ENCODE measurements at regions not wholly inside any gene's neighbourhood (a gene's known extent, or its start where the extent isn't known, plus 50 kb on each side); places are given as distances from the start of the nearest gene placed in this dataset.

DNA sequence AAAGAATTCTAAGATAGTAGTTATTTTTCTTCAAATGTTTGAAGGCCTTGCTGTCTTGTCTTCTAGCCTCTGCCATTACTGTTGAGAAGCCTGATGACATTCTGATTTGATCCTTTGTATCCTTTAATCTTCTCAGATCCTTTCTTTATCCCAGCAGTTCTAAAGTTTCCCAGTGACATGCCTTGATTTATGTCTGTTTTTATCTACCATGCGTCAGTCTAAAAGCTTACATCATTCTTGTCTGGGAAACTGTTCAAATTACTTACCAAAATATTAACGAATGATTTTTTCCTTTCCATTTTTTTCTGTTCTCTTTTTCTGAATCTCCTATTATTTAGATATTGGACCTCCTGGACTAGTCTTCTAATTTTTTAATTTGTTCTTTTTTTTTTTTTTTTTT lies 78.3 kb upstream of the HELT start:
- no CpG with 5 or more reads among the region's 2 CpGs for WGBS (ENCODE audit: insufficient coverage)

DNA sequence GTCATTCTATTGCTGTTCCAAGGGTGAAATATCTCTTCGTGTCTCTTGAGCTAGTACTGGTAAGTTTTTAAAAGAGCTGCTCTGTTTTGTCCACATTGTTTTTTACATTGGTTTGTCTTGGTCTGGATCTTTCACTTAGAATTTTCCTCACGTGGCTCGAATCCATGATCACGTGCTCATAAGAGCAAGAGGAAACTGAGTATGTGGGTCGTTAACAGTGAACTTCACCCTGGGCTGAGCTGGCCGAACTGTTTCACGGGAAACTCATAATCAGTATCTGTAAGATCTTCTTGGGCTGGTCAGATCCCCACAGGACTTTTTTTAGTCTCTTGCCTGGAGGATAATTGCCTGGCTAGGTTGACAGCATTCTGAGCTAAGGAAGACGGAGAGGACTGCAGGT lies 77.8 kb upstream of the HELT start:
- DNase-seq, result no peak
- H3K27me3 ChIP-seq (replicated peaks in 1 of 2; ENCODE audit: control insufficient read depth in 2 of 2, extremely low read depth in 1 of 2, insufficient read depth in 2 of 2, low read length in 1 of 2), result peaks cover 0 to 7% of the 10 kb centered on the region in 2 experiments
- H3K4me3 ChIP-seq (ENCODE audit: control insufficient read depth in 1 of 2, extremely low read depth in 1 of 2, low read length in 1 of 2), result no peak overlapping the region
- Mint-ChIP-seq H3K9me3 (no peaks in the 10 kb centered on the region), H3K4me1 (no peaks in the 10 kb centered on the region), H3K36me3 (no peaks in the 10 kb centered on the region), H3K27me3 (peaks cover 7 to 9% of the 10 kb centered on the region in 2 donors), H3K4me3 (no peak overlapping the region), H3K27ac (no peak overlapping the region)
- H3K9me3 ChIP-seq, result no peaks in the 10 kb centered on the region
- WGBS (ENCODE audit: insufficient coverage), result 87% methylated on average over 7 of the region's 8 CpGs
- CTCF ChIA-PET, result interaction anchor here (0.6 to 1.1 kb wide), 6 partner anchors 9 to 187 kb away, joined by 3 to 8 read pairs (median 4); no protein-coding TSS in a partner anchor
- H3K27ac ChIP-seq (ENCODE audit: low read length), result no peak overlapping the region
- H3K36me3 ChIP-seq (ENCODE audit: control insufficient read depth in 2 of 2, extremely low read depth in 1 of 2, insufficient read depth in 1 of 2, low read length in 1 of 2), result no peaks in the 10 kb centered on the region
- ATAC-seq (replicated peaks in 1 of 4), result no peak
- H3K4me1 ChIP-seq (ENCODE audit: control insufficient read depth in 1 of 2, extremely low read depth in 1 of 2, insufficient read depth in 2 of 2, low read length in 2 of 2), result no peaks in the 10 kb centered on the region
- POLR2A ChIA-PET, result interaction anchor here in 1 of 2 donors (0.6 to 0.7 kb wide), 2 partner anchors 84 to 120 kb away, joined by 5 to 9 read pairs; no protein-coding TSS in a partner anchor

More for the DNA sequence above, 78.3 kb upstream of the HELT start:
- CTCF ChIA-PET, result interaction anchor here (0.6 to 1.1 kb wide), 6 partner anchors 9 to 188 kb away, joined by 3 to 8 read pairs (median 4); no protein-coding TSS in a partner anchor
- no peaks in the 10 kb centered on the region for H3K4me1 ChIP-seq (ENCODE audit: control insufficient read depth in 1 of 2, extremely low read depth in 1 of 2, insufficient read depth in 2 of 2, low read length in 2 of 2)
- ATAC-seq (replicated peaks in 1 of 4) (no peak), DNase-seq (no peak)
- no peak overlapping the region for H3K27ac Mint-ChIP-seq
- H3K27me3 Mint-ChIP-seq, result peaks cover 7 to 9% of the 10 kb centered on the region in 2 donors
- no peak overlapping the region for H3K27ac ChIP-seq (ENCODE audit: low read length)
- peaks cover 0 to 10% of the 10 kb centered on the region in 2 experiments for H3K27me3 ChIP-seq (replicated peaks in 1 of 2; ENCODE audit: control insufficient read depth in 2 of 2, extremely low read depth in 1 of 2, insufficient read depth in 2 of 2, low read length in 1 of 2)
- H3K4me3 ChIP-seq (ENCODE audit: control insufficient read depth in 1 of 2, extremely low read depth in 1 of 2, low read length in 1 of 2), result no peak overlapping the region
- H3K36me3 Mint-ChIP-seq, result no peaks in the 10 kb centered on the region
- no peaks in the 10 kb centered on the region for H3K36me3 ChIP-seq (ENCODE audit: control insufficient read depth in 2 of 2, extremely low read depth in 1 of 2, insufficient read depth in 1 of 2, low read length in 1 of 2)
- no peaks in the 10 kb centered on the region for H3K4me1 Mint-ChIP-seq
- no peaks in the 10 kb centered on the region for H3K9me3 Mint-ChIP-seq
- no peak overlapping the region for H3K4me3 Mint-ChIP-seq
- POLR2A ChIA-PET, result interaction anchor here in 1 of 2 donors (0.6 to 0.7 kb wide), 2 partner anchors 83 to 119 kb away, joined by 5 to 9 read pairs; no protein-coding TSS in a partner anchor
- no peaks in the 10 kb centered on the region for H3K9me3 ChIP-seq

DNA sequence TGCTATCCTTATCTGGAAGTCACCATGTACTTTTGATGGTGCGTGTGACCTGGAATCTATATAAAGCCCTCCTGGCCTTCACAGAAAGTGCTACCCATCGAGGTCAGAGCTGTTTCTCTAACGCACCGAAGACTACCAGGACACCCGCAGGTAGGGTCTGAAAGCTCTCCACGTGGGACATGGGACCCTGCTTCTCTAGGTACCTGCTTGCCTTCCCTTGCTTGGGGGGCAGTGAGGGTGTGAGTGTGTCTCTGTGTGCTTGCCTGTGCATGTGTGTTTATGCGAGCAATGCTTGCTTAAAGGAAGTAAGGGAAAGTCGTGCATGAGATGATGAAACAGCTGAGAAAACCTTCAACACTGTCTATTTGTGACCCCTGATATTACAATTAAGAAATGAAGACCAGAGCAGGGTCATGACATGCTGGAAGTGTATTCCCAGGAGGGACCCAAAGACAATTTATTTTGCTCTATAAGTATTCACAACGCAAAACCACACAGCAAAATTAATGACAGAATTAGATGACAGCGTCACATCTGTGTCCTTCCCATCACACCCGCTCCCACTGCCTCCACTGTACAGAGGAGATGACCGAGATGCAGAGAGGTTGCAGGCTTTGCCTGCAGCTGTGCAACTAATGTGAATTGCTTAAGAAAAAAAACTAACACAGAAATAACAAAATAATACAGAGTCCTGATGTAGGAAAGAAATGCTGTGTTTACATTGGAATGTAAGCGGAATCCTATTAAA lies 76.4 kb upstream of the HELT start:
- H3K4me1 ChIP-seq (ENCODE audit: control insufficient read depth in 1 of 2, extremely low read depth in 1 of 2, insufficient read depth in 2 of 2, low read length in 2 of 2), result no peaks in the 10 kb centered on the region
- CTCF ChIA-PET, result interaction anchor here in 1 of 2 donors (0.7 kb wide), 1 partner anchor 25 kb away, joined by 3 read pairs; no protein-coding TSS in a partner anchor
- no peak for ATAC-seq (replicated peaks in 1 of 4)
- no peaks in the 10 kb centered on the region for H3K9me3 ChIP-seq
- peaks cover 0 to 7% of the 10 kb centered on the region in 2 experiments for H3K27me3 ChIP-seq (replicated peaks in 1 of 2; ENCODE audit: control insufficient read depth in 2 of 2, extremely low read depth in 1 of 2, insufficient read depth in 2 of 2, low read length in 1 of 2)
- H3K36me3 ChIP-seq (ENCODE audit: control insufficient read depth in 2 of 2, extremely low read depth in 1 of 2, insufficient read depth in 1 of 2, low read length in 1 of 2), result no peaks in the 10 kb centered on the region
- H3K27ac Mint-ChIP-seq, result no peak overlapping the region
- POLR2A ChIA-PET, result no interaction called here
- 82% methylated on average over 6 of the region's 13 CpGs for WGBS (ENCODE audit: insufficient coverage)
- no peaks in the 10 kb centered on the region for H3K9me3 Mint-ChIP-seq
- no peaks in the 10 kb centered on the region for H3K36me3 Mint-ChIP-seq
- no peaks in the 10 kb centered on the region for H3K4me1 Mint-ChIP-seq
- DNase-seq, result no peak
- no peak overlapping the region for H3K4me3 ChIP-seq (ENCODE audit: control insufficient read depth in 1 of 2, extremely low read depth in 1 of 2, low read length in 1 of 2)
- peaks cover 2 to 3% of the 10 kb centered on the region in 2 donors for H3K27me3 Mint-ChIP-seq
- no peak overlapping the region for H3K27ac ChIP-seq (ENCODE audit: low read length)
- H3K4me3 Mint-ChIP-seq, result no peak overlapping the region

DNA sequence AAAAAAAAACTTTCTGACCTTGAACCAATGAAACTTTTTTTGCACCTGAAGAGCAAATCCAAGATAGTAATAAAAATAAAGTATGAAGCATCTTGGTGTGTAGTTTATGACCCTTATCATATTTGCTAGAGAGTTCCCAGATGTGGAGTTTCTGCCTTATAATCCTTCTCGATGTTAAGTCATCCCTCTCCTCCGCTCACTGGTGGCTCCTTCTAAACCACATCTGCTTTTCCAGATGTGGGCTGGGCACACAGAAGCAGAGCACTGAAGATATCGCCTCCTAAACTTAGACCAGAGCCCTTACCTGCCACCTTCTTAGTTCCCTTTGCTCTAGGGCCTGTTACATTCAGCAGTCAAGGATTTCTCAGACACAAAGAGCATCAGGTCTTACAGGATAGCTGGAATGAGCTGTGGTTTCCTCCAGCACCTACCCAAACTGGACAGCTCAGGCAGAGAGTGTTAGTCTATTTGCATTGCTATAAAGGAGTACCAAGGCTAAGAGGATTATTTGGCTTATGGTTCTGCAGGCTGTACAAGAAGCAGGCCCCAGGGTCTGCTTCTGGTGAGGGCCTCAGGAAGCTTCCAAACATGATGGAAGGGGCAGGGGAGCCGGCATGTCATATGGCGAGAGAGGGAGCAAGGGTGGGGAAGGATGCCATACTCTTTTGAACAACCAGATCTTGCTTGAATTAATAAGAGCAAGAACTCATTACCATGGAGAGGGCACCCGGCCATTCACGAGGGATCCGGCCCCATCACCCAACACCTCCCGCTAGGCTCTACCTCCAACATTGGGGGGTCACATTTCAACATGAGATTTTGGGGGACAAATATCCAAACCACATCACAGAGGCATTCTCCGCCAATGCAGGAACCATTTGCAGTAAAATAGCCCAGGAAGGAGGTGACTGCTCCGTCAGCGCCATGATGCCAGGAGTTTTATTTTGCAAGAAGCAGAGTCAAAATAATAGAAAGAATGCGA lies 75.6 kb upstream of the HELT start:
- Histone ChIP-seq H3K4me1 (ENCODE audit: control insufficient read depth in 1 of 2, extremely low read depth in 1 of 2, insufficient read depth in 2 of 2, low read length in 2 of 2) (no peaks in the 10 kb centered on the region), H3K27me3 (replicated peaks in 1 of 2; ENCODE audit: control insufficient read depth in 2 of 2, extremely low read depth in 1 of 2, insufficient read depth in 2 of 2, low read length in 1 of 2) (peaks cover 0 to 7% of the 10 kb centered on the region in 2 experiments), H3K9me3 (no peaks in the 10 kb centered on the region), H3K36me3 (ENCODE audit: control insufficient read depth in 2 of 2, extremely low read depth in 1 of 2, insufficient read depth in 1 of 2, low read length in 1 of 2) (no peaks in the 10 kb centered on the region), H3K27ac (ENCODE audit: low read length) (no peak overlapping the region), H3K4me3 (ENCODE audit: control insufficient read depth in 1 of 2, extremely low read depth in 1 of 2, low read length in 1 of 2) (no peak overlapping the region)
- Mint-ChIP-seq H3K4me1 (no peaks in the 10 kb centered on the region), H3K27me3 (peaks cover 9 to 10% of the 10 kb centered on the region in 2 donors), H3K27ac (no peak overlapping the region), H3K36me3 (no peaks in the 10 kb centered on the region), H3K4me3 (no peak overlapping the region), H3K9me3 (no peaks in the 10 kb centered on the region)
- ChIA-PET CTCF (interaction anchor here in 1 of 2 donors (0.7 kb wide), 1 partner anchor 25 kb away, joined by 3 read pairs; no protein-coding TSS in a partner anchor), POLR2A (no interaction called here)
- no peak for DNase-seq
- WGBS (ENCODE audit: insufficient coverage), result 90% methylated on average over 5 of the region's 13 CpGs
- ATAC-seq (replicated peaks in 1 of 4), result no peak

DNA sequence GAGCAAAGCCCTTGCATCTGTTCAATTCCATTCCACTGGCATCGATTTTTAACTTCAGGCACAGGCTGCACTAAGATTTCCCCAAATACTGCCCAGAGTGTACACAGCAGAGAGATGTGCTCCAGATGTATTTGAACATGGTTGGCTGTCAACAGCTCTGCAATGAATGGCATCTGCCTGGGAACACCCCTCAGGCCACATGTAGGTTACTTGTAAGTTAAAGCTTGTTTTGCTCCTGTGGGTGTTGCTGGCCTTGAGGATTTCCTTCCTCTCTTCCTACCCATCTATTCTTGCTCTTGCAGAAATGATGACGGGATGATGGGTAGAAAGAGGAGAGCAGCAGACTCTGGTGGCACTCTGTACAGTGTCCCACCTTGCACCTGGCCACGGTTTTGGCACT lies 69.3 kb upstream of the HELT start:
- ATAC-seq (replicated peaks in 1 of 4) (no peak), DNase-seq (no peak)
- H3K27me3 Mint-ChIP-seq, result peaks cover 24 to 28% of the 10 kb centered on the region in 2 donors
- H3K27ac Mint-ChIP-seq, result no peak overlapping the region
- Histone ChIP-seq H3K9me3 (no peaks in the 10 kb centered on the region), H3K4me1 (ENCODE audit: control insufficient read depth in 1 of 2, extremely low read depth in 1 of 2, insufficient read depth in 2 of 2, low read length in 2 of 2) (no peaks in the 10 kb centered on the region), H3K27me3 (replicated peaks in 1 of 2; ENCODE audit: control insufficient read depth in 2 of 2, extremely low read depth in 1 of 2, insufficient read depth in 2 of 2, low read length in 1 of 2) (peaks cover 0 to 19% of the 10 kb centered on the region in 2 experiments), H3K4me3 (ENCODE audit: control insufficient read depth in 1 of 2, extremely low read depth in 1 of 2, low read length in 1 of 2) (no peak overlapping the region), H3K27ac (ENCODE audit: low read length) (no peak overlapping the region), H3K36me3 (ENCODE audit: control insufficient read depth in 2 of 2, extremely low read depth in 1 of 2, insufficient read depth in 1 of 2, low read length in 1 of 2) (no peaks in the 10 kb centered on the region)
- POLR2A ChIA-PET, result interaction anchor here in 1 of 2 donors (0.6 kb wide), 1 partner anchor 95 kb away, joined by 4 read pairs; no protein-coding TSS in a partner anchor
- no CpG with 5 or more reads among the region's 3 CpGs for WGBS (ENCODE audit: insufficient coverage)
- H3K9me3 Mint-ChIP-seq, result no peaks in the 10 kb centered on the region
- H3K36me3 Mint-ChIP-seq, result no peaks in the 10 kb centered on the region
- CTCF ChIA-PET, result interaction anchor here in 1 of 2 donors (0.6 to 0.9 kb wide), 2 partner anchors 9 to 35 kb away, joined by 3 read pairs; no protein-coding TSS in a partner anchor
- H3K4me3 Mint-ChIP-seq, result no peak overlapping the region
- no peaks in the 10 kb centered on the region for H3K4me1 Mint-ChIP-seq
